ENCODE measurements at regions not wholly inside any gene's neighbourhood (a gene's known extent, or its start where the extent isn't known, plus 50 kb on each side); places are given as distances from the start of the nearest gene placed in this dataset.

GRCh38 chr9:118330191-118330986, 626.2 kb downstream of the TLR4 start:
- no peaks in the 10 kb centered on the region for H3K4me1 ChIP-seq (ENCODE audit: control insufficient read depth, insufficient read depth, low read length)
- H3K4me3 ChIP-seq (ENCODE audit: low read length): no peak overlapping the region
- no peaks in the 10 kb centered on the region for H3K4me1 Mint-ChIP-seq
- no peaks in the 10 kb centered on the region for H3K36me3 ChIP-seq (ENCODE audit: control insufficient read depth, insufficient read depth, low read length)
- H3K36me3 Mint-ChIP-seq (ENCODE audit: low read depth): no peaks in the 10 kb centered on the region
- no peak for TF ChIP-seq CTCF (conservative IDR thresholded peaks at IDR 0.05)
- H3K27ac ChIP-seq (ENCODE audit: low read depth, low read length): no peak overlapping the region
- DNase-seq: peak; percentile 50
- H3K9me3 Mint-ChIP-seq: no peaks in the 10 kb centered on the region
- no peaks in the 10 kb centered on the region for H3K27me3 ChIP-seq (ENCODE audit: control insufficient read depth, insufficient read depth, low read length, poor library complexity, severe bottlenecking)
- no peaks in the 10 kb centered on the region for H3K9me3 ChIP-seq (ENCODE audit: control insufficient read depth, low read length)
- WGBS, 2 experiments (ENCODE audit: insufficient coverage in 1 of 2, insufficient read length in 1 of 2): 88 to 89% methylated on average over 6 to 10 of the region's 10 CpGs
- no peak overlapping the region for H3K9ac ChIP-seq (ENCODE audit: extremely low read depth, low read length, poor library complexity, severe bottlenecking)
- no peaks in the 10 kb centered on the region for H3K27me3 Mint-ChIP-seq (ENCODE audit: insufficient read depth)
- no peak overlapping the region for H3K27ac Mint-ChIP-seq
- H3K4me3 Mint-ChIP-seq: no peak overlapping the region

GRCh38 chr9:118331622-118332045, 627.4 kb downstream of the TLR4 start:
- no peaks in the 10 kb centered on the region for H3K4me1 Mint-ChIP-seq
- Histone ChIP-seq H3K36me3 (ENCODE audit: control insufficient read depth, insufficient read depth, low read length) (no peaks in the 10 kb centered on the region), H3K4me1 (ENCODE audit: control insufficient read depth, insufficient read depth, low read length) (no peaks in the 10 kb centered on the region), H3K4me3 (ENCODE audit: low read length) (no peak overlapping the region), H3K9ac (ENCODE audit: extremely low read depth, low read length, poor library complexity, severe bottlenecking) (no peak overlapping the region), H3K27ac (ENCODE audit: low read depth, low read length) (no peak overlapping the region), H3K27me3 (ENCODE audit: control insufficient read depth, insufficient read depth, low read length, poor library complexity, severe bottlenecking) (no peaks in the 10 kb centered on the region), H3K9me3 (ENCODE audit: control insufficient read depth, low read length) (no peaks in the 10 kb centered on the region)
- no peaks in the 10 kb centered on the region for H3K9me3 Mint-ChIP-seq
- H3K36me3 Mint-ChIP-seq (ENCODE audit: low read depth): no peaks in the 10 kb centered on the region
- H3K4me3 Mint-ChIP-seq: no peak overlapping the region
- no peak overlapping the region for H3K27ac Mint-ChIP-seq
- WGBS, 2 experiments (ENCODE audit: insufficient coverage in 1 of 2, insufficient read length in 1 of 2): 92 to 100% methylated on average over 1 to 5 of the region's 5 CpGs
- no peak for DNase-seq
- H3K27me3 Mint-ChIP-seq (ENCODE audit: insufficient read depth): no peaks in the 10 kb centered on the region
- TF ChIP-seq CTCF (conservative IDR thresholded peaks at IDR 0.05): no peak

- H3K36me3 ChIP-seq (ENCODE audit: control insufficient read depth, insufficient read depth, low read length): no peaks in the 10 kb centered on the region
- WGBS, 2 experiments (ENCODE audit: insufficient coverage in 1 of 2, insufficient read length in 1 of 2): 93% methylated on average over 2 to 5 of the region's 5 CpGs
Observed at GRCh38 chr9:118336250-118336942, 632.2 kb downstream of the TLR4 start.

More at GRCh38 chr9:118336250-118336942, 632.2 kb downstream of the TLR4 start:
- Mint-ChIP-seq H3K27ac (no peak overlapping the region), H3K36me3 (ENCODE audit: low read depth) (no peaks in the 10 kb centered on the region), H3K4me3 (no peak overlapping the region), H3K4me1 (no peaks in the 10 kb centered on the region), H3K27me3 (ENCODE audit: insufficient read depth) (no peaks in the 10 kb centered on the region), H3K9me3 (no peaks in the 10 kb centered on the region)
- no peak for TF ChIP-seq CTCF (conservative IDR thresholded peaks at IDR 0.05)
- no peak overlapping the region for H3K4me3 ChIP-seq (ENCODE audit: low read length)
- no peaks in the 10 kb centered on the region for H3K27me3 ChIP-seq (ENCODE audit: control insufficient read depth, insufficient read depth, low read length, poor library complexity, severe bottlenecking)
- DNase-seq: no peak
- H3K9me3 ChIP-seq (ENCODE audit: control insufficient read depth, low read length): no peaks in the 10 kb centered on the region
- H3K9ac ChIP-seq (ENCODE audit: extremely low read depth, low read length, poor library complexity, severe bottlenecking): no peak overlapping the region
- no peak overlapping the region for H3K27ac ChIP-seq (ENCODE audit: low read depth, low read length)
- no peaks in the 10 kb centered on the region for H3K4me1 ChIP-seq (ENCODE audit: control insufficient read depth, insufficient read depth, low read length)

Data from endodermal cell (in vitro differentiated cells).